Dedifferentiated amniotic fluid mesenchymal stem cell (primary cell): ENCODE measurements at regions not wholly inside any gene's neighbourhood (a gene's known extent, or its start where the extent isn't known, plus 50 kb on each side); places are given as distances from the start of the nearest gene placed in this dataset.
"Not testable (repeated sequence)": the region's sequence is repeated elsewhere in the genome, so short reads cannot be mapped to it uniquely, and the experiment has no call there.

Experiments
- DNase-seq: peaks from one replicate; pipeline ENCODE4 v3.0.0-alpha.2; 2016; ENCODE audit errors: extremely low spot score

DNA sequence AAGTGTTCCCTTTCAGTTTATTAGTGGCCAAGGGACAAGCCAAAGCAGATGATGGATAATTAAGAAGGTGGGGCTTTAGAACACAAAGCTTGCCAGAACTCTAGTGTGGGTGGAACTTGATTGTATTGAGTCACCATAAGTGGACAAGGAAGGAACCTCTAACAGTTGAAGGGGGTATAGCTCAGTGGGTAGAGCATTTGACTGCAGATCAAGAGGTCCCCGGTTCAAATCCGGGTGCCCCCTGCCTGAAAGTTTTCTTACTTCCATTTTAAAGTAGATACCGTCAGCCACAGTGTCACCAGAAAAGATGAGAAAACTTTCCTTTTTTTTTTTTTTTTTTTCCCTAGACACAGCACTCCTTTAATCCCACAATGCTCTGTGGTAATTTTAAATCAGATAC lies 152.3 kb downstream of the MTHFS start:
- not testable (repeated sequence) for DNase-seq

GRCh38 chr15:79756365-79756764 lies 140.4 kb downstream of the MTHFS start:
- no peak for DNase-seq

DNA sequence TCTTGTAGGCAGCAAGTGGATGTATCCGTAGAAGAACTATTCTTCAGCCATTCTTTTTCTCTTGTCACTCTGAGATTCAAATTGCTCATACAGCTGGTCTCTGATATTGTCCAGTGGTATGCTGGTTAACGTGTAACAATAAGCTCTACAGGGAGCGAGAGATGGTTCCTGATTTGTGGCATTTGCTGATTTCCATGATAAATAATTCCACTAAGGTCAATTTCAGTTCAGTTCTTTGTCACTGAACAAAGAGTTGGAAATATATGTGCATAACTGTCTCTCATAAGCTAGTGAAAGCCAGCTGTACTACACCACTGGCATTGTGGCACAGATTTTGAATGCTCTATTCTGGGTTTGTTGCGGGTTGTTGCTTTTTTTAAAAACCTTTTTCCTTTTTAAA lies 131.7 kb downstream of the MTHFS start:
- no peak for DNase-seq

DNA sequence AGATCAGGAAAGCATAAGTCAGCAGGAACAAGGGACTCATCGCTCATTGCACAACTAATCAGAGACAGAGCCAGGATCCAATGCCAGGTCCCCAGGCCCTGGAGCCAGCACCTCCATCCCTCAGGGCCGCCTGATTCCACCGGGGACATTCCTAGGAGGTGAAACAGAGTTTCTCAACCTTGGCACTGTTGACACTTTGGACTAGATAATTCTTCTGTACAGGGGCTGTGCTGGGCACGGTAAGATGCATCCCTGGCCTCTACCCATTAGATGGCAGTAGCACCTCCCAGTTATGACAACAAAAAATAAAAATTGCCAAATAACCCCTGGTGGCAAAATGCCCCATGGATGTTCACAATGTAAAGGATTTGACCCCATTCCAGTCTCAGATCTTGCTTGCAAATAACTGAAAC lies 127.7 kb downstream of the MTHFS start:
- no peak for DNase-seq

DNA sequence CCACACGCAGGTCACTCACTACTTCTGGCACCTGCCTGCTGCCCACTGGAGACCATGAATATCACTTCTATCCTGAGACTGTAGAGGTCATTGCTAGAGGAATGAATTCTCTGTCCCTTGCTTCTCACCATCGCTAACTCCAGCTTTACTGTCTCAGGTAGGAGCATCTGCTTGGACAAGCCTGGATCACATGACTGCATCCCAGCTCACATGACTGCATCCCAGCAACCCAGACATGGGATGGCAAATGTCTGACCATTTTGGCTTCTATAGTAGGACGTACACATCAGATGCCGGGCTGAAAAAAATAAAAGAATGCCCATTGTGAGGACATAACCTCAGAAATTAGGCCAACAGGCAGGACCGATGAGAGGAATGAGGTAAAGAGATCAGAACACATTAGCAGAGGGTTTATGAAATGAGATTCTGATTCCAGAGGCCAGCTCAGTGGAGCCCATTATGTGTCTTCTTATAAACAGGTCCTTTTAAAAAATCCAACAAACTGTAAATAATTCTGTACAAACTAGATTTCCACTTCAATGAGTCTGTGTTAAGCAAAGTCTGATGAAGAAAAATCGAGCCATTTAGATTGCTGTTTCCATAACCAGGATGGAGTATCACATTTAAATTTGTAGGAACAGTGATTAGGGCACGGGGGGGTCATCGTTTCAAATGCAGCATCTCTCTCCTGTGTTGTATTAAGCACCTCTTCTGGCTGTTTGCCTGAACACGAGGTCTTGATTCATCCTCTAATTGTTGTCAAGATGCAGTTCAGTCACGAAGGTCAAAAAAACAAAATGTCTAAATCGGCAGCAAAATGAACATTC lies 126.7 kb downstream of the MTHFS start:
- DNase-seq: no peak

DNA sequence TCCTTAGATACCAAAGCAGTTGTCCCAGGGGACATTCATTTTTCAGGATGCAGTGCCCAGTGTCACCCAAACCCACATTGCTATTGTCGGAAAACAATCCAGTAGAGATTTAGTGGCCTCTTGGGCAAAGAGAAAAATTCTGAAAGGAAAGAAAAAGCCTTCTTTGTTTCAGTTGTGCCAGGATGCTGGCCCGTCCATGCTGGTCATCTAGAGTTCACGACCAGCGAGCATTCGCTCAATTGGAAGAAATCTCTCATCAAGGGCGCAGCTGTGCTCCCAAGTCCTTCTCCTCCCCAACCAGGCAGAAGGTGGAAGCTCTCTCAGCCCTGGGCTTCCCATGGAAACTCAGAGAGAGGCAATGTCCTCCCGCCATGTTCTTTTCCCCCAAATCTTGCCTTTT lies 123.7 kb downstream of the MTHFS start:
- no peak for DNase-seq

DNA sequence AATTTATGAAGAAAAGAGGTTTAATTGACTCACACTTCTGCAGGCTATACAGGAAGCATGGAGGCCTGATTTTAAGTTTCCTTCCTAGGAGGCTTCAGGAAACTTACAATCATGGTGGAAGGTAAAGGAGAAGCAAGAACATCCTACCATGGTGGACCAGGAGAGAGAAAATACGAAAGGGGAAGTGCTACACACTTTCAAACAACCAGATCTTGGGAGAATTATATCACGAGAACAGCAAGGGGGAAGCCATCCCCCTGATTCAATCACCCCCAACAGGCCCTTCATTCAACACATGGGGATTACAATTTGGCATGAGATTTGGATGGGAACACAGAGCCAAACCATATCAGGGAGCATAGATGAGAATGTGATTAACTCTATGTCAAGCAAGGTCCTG lies 121.0 kb downstream of the MTHFS start:
- DNase-seq: no peak

DNA sequence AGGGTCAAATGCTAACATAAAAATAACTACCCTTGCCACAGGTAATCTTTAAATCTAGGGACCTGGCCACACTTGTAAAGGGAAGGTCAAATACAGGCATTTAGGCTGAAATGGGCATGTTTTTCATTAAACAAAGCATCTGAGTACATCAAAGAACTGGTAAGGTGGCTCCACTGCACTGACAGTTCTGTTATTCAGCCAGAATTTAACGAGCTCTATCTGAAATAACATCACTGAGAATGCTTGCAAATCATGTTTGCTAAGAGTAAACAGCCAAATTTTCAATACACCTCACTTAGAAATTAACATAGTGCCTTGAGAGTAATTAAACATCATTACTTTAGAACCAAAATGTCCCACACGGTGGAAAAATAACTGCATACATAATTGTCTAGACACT lies 118.9 kb downstream of the MTHFS start:
- no peak for DNase-seq

DNA sequence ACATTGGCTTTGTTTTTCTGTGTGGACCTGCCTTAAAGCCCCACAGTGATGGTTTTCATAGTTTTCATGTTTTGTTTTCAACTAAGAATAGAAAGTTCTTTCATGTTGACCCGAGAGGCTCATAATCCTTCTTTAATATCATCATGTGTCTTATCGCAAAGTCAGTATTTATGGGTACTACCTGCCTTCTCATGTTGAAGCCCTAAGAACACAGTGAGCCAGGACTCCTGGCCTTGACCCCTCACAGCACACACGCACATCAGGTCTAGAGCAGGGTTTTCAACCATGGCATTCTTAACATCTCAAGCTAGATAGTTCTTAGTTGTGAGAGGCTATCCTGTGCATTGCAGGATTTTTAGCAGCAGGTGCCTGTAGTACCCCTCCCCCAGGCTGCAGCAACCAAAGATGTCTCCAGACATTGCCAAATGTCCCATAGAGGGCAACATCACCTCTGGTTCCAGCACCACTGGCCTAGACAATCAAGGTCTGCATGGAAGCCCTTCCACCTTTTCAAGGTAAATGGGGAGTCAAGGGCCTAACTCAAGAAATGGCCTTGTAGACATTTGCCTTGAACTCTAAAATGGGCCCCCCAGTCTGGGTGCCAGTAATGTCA lies 118.3 kb downstream of the MTHFS start:
- no peak for DNase-seq

GRCh38 chr15:79779746-79780145 lies 117.1 kb downstream of the MTHFS start:
- no peak for DNase-seq

GRCh38 chr15:79782307-79782706 lies 114.5 kb downstream of the MTHFS start:
- DNase-seq: not testable (repeated sequence)
